GM23338 (cell line): ENCODE measurements at regions not wholly inside any gene's neighbourhood (a gene's known extent, or its start where the extent isn't known, plus 50 kb on each side); places are given as distances from the start of the nearest gene placed in this dataset.

Experiments used
- EZH2phosphoT487 ChIP-seq: fragments of 200-600 bp; sonication (generic); IDR thresholded peaks from one replicate; pipeline ENCODE4 v1.8.1; 2018; ENCODE audit warnings: antibody characterized with exemption; ENCODE audit not compliant: unreplicated experiment
- JUNB ChIP-seq: IDR thresholded peaks from one replicate; pipeline ENCODE4 v1.6.1; 2016; ENCODE audit warnings: antibody characterized with exemption; ENCODE audit not compliant: unreplicated experiment
- NANOG ChIP-seq: IDR thresholded peaks from 2 replicates; pipeline ENCODE4 v1.6.1; 2016; ENCODE audit warnings: antibody characterized with exemption, borderline replicate concordance
- POLR2AphosphoS5 ChIP-seq: IDR thresholded peaks from 2 replicates; pipeline ENCODE4 v1.6.1; 2016; ENCODE audit warnings: antibody characterized with exemption, low read depth
- ZNF331 ChIP-seq: fragments of 250-450 bp; sonication (Bioruptor Pico); IDR thresholded peaks from 2 replicates; pipeline ENCODE4 v1.5.0; 2020; ENCODE audit warnings: low read depth, mild to moderate bottlenecking, moderate library complexity
- TF ChIP-seq, protein P1 (sequence below): fragments of 250-450 bp; sonication (Bioruptor Pico); IDR thresholded peaks from 2 replicates; pipeline ENCODE4 v1.5.0; 2020; ENCODE audit warnings: mild to moderate bottlenecking, moderate library complexity
- TF ChIP-seq, protein P2 (sequence below), 2 experiments: fragments of 200-600 bp in 1 of 2; sonication (generic) in 1 of 2; conservative IDR thresholded peaks; 2 replicates each; pipeline versions ENCODE4 v1.5.1 to v1.6.1; 2016 to 2017; ENCODE audit warnings: antibody characterized with exemption in 2 of 2, low read depth in 2 of 2, mild to moderate bottlenecking in 2 of 2, moderate library complexity in 1 of 2

DNA sequence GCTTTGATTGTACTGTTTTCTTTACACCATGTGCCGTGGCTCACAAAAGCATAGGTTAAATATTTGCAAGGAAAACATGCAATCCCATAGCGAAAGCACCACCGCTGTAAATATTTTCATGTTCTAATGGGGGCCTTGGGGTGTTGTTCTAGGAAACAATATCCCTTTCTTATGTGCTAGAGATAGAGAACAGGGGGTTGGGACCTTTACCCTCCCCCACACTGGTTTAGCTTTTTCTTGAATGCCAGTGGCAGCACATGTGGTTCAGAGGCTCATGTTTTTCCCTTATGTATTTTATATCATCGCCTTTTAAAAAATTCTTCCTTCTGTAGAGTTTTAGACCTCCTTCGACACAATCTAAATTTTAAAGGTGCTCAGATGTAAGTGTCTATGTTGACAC lies 422.6 kb upstream of the TENM3 start (continued):
- TF ChIP-seq, protein P1, sequence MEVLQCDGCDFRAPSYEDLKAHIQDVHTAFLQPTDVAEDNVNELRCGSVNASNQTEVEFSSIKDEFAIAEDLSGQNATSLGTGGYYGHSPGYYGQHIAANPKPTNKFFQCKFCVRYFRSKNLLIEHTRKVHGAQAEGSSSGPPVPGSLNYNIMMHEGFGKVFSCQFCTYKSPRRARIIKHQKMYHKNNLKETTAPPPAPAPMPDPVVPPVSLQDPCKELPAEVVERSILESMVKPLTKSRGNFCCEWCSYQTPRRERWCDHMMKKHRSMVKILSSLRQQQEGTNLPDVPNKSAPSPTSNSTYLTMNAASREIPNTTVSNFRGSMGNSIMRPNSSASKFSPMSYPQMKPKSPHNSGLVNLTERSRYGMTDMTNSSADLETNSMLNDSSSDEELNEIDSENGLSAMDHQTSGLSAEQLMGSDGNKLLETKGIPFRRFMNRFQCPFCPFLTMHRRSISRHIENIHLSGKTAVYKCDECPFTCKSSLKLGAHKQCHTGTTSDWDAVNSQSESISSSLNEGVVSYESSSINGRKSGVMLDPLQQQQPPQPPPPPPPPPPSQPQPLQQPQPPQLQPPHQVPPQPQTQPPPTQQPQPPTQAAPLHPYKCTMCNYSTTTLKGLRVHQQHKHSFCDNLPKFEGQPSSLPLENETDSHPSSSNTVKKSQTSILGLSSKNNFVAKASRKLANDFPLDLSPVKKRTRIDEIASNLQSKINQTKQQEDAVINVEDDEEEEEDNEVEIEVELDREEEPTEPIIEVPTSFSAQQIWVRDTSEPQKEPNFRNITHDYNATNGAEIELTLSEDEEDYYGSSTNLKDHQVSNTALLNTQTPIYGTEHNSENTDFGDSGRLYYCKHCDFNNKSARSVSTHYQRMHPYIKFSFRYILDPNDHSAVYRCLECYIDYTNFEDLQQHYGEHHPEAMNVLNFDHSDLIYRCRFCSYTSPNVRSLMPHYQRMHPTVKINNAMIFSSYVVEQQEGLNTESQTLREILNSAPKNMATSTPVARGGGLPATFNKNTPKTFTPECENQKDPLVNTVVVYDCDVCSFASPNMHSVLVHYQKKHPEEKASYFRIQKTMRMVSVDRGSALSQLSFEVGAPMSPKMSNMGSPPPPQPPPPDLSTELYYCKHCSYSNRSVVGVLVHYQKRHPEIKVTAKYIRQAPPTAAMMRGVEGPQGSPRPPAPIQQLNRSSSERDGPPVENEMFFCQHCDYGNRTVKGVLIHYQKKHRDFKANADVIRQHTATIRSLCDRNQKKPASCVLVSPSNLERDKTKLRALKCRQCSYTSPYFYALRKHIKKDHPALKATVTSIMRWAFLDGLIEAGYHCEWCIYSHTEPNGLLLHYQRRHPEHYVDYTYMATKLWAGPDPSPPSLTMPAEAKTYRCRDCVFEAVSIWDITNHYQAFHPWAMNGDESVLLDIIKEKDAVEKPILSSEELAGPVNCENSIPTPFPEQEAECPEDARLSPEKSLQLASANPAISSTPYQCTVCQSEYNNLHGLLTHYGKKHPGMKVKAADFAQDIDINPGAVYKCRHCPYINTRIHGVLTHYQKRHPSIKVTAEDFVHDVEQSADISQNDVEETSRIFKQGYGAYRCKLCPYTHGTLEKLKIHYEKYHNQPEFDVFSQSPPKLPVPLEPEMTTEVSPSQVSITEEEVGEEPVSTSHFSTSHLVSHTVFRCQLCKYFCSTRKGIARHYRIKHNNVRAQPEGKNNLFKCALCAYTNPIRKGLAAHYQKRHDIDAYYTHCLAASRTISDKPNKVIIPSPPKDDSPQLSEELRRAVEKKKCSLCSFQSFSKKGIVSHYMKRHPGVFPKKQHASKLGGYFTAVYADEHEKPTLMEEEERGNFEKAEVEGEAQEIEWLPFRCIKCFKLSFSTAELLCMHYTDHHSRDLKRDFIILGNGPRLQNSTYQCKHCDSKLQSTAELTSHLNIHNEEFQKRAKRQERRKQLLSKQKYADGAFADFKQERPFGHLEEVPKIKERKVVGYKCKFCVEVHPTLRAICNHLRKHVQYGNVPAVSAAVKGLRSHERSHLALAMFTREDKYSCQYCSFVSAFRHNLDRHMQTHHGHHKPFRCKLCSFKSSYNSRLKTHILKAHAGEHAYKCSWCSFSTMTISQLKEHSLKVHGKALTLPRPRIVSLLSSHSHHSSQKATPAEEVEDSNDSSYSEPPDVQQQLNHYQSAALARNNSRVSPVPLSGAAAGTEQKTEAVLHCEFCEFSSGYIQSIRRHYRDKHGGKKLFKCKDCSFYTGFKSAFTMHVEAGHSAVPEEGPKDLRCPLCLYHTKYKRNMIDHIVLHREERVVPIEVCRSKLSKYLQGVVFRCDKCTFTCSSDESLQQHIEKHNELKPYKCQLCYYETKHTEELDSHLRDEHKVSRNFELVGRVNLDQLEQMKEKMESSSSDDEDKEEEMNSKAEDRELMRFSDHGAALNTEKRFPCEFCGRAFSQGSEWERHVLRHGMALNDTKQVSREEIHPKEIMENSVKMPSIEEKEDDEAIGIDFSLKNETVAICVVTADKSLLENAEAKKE (CRISPR knock-in tag), result no peak
- TF ChIP-seq, protein P2, sequence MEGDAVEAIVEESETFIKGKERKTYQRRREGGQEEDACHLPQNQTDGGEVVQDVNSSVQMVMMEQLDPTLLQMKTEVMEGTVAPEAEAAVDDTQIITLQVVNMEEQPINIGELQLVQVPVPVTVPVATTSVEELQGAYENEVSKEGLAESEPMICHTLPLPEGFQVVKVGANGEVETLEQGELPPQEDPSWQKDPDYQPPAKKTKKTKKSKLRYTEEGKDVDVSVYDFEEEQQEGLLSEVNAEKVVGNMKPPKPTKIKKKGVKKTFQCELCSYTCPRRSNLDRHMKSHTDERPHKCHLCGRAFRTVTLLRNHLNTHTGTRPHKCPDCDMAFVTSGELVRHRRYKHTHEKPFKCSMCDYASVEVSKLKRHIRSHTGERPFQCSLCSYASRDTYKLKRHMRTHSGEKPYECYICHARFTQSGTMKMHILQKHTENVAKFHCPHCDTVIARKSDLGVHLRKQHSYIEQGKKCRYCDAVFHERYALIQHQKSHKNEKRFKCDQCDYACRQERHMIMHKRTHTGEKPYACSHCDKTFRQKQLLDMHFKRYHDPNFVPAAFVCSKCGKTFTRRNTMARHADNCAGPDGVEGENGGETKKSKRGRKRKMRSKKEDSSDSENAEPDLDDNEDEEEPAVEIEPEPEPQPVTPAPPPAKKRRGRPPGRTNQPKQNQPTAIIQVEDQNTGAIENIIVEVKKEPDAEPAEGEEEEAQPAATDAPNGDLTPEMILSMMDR (conservative IDR thresholded peaks at IDR 0.05; ENCODE audit: low read depth in 2 of 2), result no peak
- no peak for TF ChIP-seq NANOG
- TF ChIP-seq JUNB, result no peak
- no peak for TF ChIP-seq ZNF331
- TF ChIP-seq POLR2AphosphoS5, result no peak
- no peak for TF ChIP-seq EZH2phosphoT487
